SJCRH30 (cell line): ENCODE measurements at regions not wholly inside any gene's neighbourhood (a gene's known extent, or its start where the extent isn't known, plus 50 kb on each side); places are given as distances from the start of the nearest gene placed in this dataset.
"Not testable (repeated sequence)": the region's sequence is repeated elsewhere in the genome, so short reads cannot be mapped to it uniquely, and the experiment has no call there.

Source experiments
- DNase-seq, 2 experiments: peaks; one replicate each; pipeline ENCODE4 v3.0.0-alpha.2; 2015 to 2020
- H3K27ac ChIP-seq: fragments of 250-450 bp; sonication (Bioruptor Pico); 2 replicates; pipeline ENCODE4 v1.5.1; 2020; ENCODE audit warnings: mild to moderate bottlenecking, moderate library complexity
- H3K27me3 ChIP-seq: fragments of 250-450 bp; sonication (Bioruptor Pico); 2 replicates; pipeline ENCODE4 v1.5.1; 2020; ENCODE audit warnings: mild to moderate bottlenecking, moderate library complexity
- H3K36me3 ChIP-seq: fragments of 250-450 bp; sonication (Bioruptor Pico); 2 replicates; pipeline ENCODE4 v1.5.1; 2020; ENCODE audit warnings: mild to moderate bottlenecking, moderate library complexity
- H3K4me1 ChIP-seq: fragments of 250-450 bp; sonication (Bioruptor Pico); 2 replicates; pipeline ENCODE4 v1.5.1; 2020; ENCODE audit warnings: mild to moderate bottlenecking, moderate library complexity
- H3K4me3 ChIP-seq: fragments of 250-450 bp; sonication (Bioruptor Pico); 2 replicates; pipeline ENCODE4 v1.5.1; 2020; ENCODE audit warnings: mild to moderate bottlenecking, moderate library complexity
- H3K9me3 ChIP-seq: fragments of 250-450 bp; sonication (Bioruptor Pico); replicated peaks from 2 replicates; pipeline ENCODE4 v1.5.1; 2020; ENCODE audit warnings: mild to moderate bottlenecking, moderate library complexity

GRCh38 chrX:46165411-46165810 lies 379.8 kb downstream of the ZNF674 start:
- Histone ChIP-seq H3K4me3 (no peak overlapping the region), H3K27ac (no peak overlapping the region), H3K9me3 (no peaks in the 10 kb centered on the region), H3K27me3 (no peaks in the 10 kb centered on the region), H3K36me3 (no peaks in the 10 kb centered on the region), H3K4me1 (no peaks in the 10 kb centered on the region)
- DNase-seq: no peak

DNA sequence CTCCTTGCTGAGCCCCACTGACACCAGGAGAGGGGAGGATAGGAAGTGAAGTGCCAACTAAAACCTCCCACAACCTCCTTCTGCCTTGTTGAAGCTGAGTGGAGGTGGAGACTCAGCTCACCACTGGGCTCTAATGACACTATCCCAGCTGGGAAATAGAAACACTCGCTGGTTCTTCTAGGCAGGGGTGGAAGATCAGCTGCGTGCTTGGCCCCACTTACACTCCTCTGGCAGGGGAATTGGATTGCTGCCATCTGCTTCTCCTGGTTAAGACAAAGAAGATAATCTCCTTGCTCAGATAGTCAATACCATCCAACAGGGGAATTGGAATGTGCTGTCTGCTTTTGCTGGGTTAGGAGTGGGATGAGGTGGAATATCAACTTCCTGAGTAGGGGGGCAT lies 392.5 kb downstream of the ZNF674 start:
- H3K4me1 ChIP-seq: no peaks in the 10 kb centered on the region
- no peak overlapping the region for H3K27ac ChIP-seq
- no peaks in the 10 kb centered on the region for H3K9me3 ChIP-seq
- H3K27me3 ChIP-seq: no peaks in the 10 kb centered on the region
- DNase-seq: no peak
- no peak overlapping the region for H3K4me3 ChIP-seq
- H3K36me3 ChIP-seq: no peaks in the 10 kb centered on the region

DNA sequence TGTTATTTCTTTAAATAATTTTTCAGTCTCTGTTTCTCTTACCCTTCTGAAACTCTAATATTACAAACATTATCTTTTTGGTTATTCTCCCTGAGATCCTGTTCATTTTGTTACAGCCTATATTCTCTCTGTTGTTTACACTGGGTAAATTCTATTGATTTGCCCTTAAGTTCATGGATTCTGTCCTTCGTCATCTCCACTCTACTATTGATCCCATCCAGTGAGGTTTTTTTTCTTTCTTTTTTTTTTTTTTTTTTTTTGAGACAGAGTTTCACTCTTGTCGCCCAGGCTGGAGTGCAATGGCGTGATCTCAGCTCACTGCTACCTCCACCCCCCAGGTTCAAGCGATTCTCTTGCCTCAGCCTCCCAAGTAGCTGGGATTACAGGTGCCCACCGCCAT lies 393.9 kb downstream of the ZNF674 start:
- H3K27me3 ChIP-seq, H3K9me3 ChIP-seq, H3K36me3 ChIP-seq, H3K27ac ChIP-seq, DNase-seq, H3K4me3 ChIP-seq, H3K4me1 ChIP-seq: not testable (repeated sequence)

DNA sequence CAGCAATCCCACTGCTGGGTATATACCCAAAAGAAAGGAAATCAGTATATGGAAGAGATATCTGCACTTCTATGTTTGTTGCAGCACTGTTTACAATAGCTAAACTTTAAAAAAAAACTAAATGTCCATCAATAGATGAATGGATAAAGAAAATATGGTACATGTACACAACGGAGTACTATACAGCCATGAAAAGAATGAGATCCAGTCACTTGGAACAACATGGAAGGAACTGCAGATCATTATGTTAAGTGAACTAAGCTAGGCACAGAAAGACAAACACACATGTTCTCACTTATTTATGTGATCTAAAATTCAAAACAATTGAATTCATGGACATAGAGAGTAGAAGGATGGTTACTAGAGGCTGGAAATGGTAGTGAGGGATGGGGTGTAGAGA lies 400.7 kb downstream of the ZNF674 start:
- Histone ChIP-seq H3K4me1 (no peaks in the 10 kb centered on the region), H3K27ac (no peak overlapping the region), H3K27me3 (no peaks in the 10 kb centered on the region), H3K4me3 (no peak overlapping the region), H3K9me3 (no peaks in the 10 kb centered on the region), H3K36me3 (no peaks in the 10 kb centered on the region)
- no peak for DNase-seq

GRCh38 chrX:46140272-46140671 lies 404.9 kb downstream of the ZNF674 start:
- Histone ChIP-seq H3K27ac (no peak overlapping the region), H3K9me3 (no peaks in the 10 kb centered on the region), H3K4me1 (no peaks in the 10 kb centered on the region), H3K36me3 (no peaks in the 10 kb centered on the region), H3K27me3 (no peaks in the 10 kb centered on the region), H3K4me3 (no peak overlapping the region)
- DNase-seq: no peak

- no peak overlapping the region for H3K4me3 ChIP-seq
- no peaks in the 10 kb centered on the region for H3K36me3 ChIP-seq
These were observed 415.0 kb downstream of the ZNF674 start for GRCh38 chrX:46130247-46130646.

GRCh38 chrX:46125111-46125510 lies 420.1 kb downstream of the ZNF674 start:
- Histone ChIP-seq H3K27ac (no peak overlapping the region), H3K4me1 (no peaks in the 10 kb centered on the region), H3K27me3 (no peaks in the 10 kb centered on the region), H3K9me3 (no peaks in the 10 kb centered on the region), H3K36me3 (no peaks in the 10 kb centered on the region), H3K4me3 (no peak overlapping the region)
- DNase-seq: no peak

More at GRCh38 chrX:46130247-46130646, 415.0 kb downstream of the ZNF674 start:
- H3K4me1 ChIP-seq: no peaks in the 10 kb centered on the region
- no peak overlapping the region for H3K27ac ChIP-seq
- no peaks in the 10 kb centered on the region for H3K9me3 ChIP-seq
- H3K27me3 ChIP-seq: no peaks in the 10 kb centered on the region
- no peak for DNase-seq

- Histone ChIP-seq H3K4me3 (no peak overlapping the region), H3K27ac (no peak overlapping the region), H3K9me3 (no peaks in the 10 kb centered on the region), H3K36me3 (no peaks in the 10 kb centered on the region), H3K4me1 (no peaks in the 10 kb centered on the region), H3K27me3 (no peaks in the 10 kb centered on the region)
- no peak for DNase-seq
These were observed 428.0 kb downstream of the ZNF674 start for GRCh38 chrX:46117234-46117633.

GRCh38 chrX:46087310-46087709 lies 457.9 kb downstream of the ZNF674 start:
- DNase-seq, H3K9me3 ChIP-seq, H3K36me3 ChIP-seq, H3K27me3 ChIP-seq, H3K4me3 ChIP-seq, H3K4me1 ChIP-seq, H3K27ac ChIP-seq: not testable (repeated sequence)

DNA sequence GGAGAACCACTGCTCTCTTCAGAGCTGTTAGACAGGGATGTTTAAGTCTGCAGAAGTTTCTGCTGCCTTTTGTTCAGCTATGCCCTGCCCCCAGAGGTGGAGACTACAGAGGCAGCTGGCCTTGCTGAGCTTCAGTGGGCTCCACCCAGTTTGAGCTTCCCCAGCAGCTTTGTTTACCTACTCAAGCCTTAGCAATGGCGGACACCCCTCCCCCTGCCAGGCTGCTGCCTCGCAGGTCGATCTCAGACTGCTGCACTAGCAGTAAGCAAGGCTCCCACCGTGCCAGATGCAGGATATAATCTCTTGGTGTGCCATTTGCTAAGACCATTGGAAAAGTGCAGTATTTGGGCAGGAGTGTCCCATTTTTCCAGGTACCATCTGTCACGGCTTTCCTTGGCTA lies 465.1 kb downstream of the ZNF674 start:
- H3K27me3 ChIP-seq, H3K36me3 ChIP-seq, H3K4me3 ChIP-seq, H3K4me1 ChIP-seq, H3K9me3 ChIP-seq, H3K27ac ChIP-seq, DNase-seq: not testable (repeated sequence)

- DNase-seq: no peak
- H3K4me1 ChIP-seq: no peaks in the 10 kb centered on the region
These were observed 472.4 kb downstream of the ZNF674 start for GRCh38 chrX:46072791-46073190.

DNA sequence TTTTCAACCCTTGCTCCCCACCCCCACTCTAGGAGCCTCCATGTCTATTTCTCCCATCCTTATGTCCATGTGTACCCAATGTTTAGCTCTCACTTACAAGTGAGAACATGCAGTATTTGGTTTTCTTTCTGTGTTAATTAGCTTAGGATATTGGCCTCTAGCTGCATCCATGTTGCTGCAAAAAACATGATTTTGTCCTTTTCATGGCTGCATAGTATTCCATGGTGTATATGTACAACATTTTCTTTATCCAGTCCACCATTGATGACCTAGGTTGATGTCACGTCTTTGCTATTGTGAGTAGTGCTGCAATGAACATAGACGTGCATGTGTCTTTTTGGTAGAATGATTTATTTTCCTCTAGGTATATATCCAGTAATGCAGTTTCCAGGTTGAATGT lies 472.8 kb downstream of the ZNF674 start:
- no peak for DNase-seq
- Histone ChIP-seq H3K9me3 (no peaks in the 10 kb centered on the region), H3K4me1 (no peaks in the 10 kb centered on the region)

More at GRCh38 chrX:46072791-46073190, 472.4 kb downstream of the ZNF674 start:
- H3K36me3 ChIP-seq: no peaks in the 10 kb centered on the region
- no peaks in the 10 kb centered on the region for H3K27me3 ChIP-seq
- H3K4me3 ChIP-seq: no peak overlapping the region
- H3K27ac ChIP-seq: no peak overlapping the region
- no peaks in the 10 kb centered on the region for H3K9me3 ChIP-seq

GRCh38 chrX:46070421-46070820 lies 474.8 kb downstream of the ZNF674 start:
- no peak overlapping the region for H3K4me3 ChIP-seq
- DNase-seq: no peak
- H3K27me3 ChIP-seq: no peaks in the 10 kb centered on the region

More for the DNA sequence above, 472.8 kb downstream of the ZNF674 start:
- Histone ChIP-seq H3K36me3 (no peaks in the 10 kb centered on the region), H3K27ac (no peak overlapping the region), H3K27me3 (no peaks in the 10 kb centered on the region), H3K4me3 (no peak overlapping the region)

GRCh38 chrX:46059316-46059715 lies 485.9 kb downstream of the ZNF674 start:
- Histone ChIP-seq H3K27me3 (no peaks in the 10 kb centered on the region), H3K4me3 (no peak overlapping the region), H3K27ac (no peak overlapping the region), H3K9me3 (no peaks in the 10 kb centered on the region), H3K36me3 (no peaks in the 10 kb centered on the region), H3K4me1 (no peaks in the 10 kb centered on the region)
- DNase-seq: no peak

More at GRCh38 chrX:46070421-46070820, 474.8 kb downstream of the ZNF674 start:
- no peaks in the 10 kb centered on the region for H3K9me3 ChIP-seq
- H3K27ac ChIP-seq: no peak overlapping the region
- H3K4me1 ChIP-seq: no peaks in the 10 kb centered on the region
- no peaks in the 10 kb centered on the region for H3K36me3 ChIP-seq

DNA sequence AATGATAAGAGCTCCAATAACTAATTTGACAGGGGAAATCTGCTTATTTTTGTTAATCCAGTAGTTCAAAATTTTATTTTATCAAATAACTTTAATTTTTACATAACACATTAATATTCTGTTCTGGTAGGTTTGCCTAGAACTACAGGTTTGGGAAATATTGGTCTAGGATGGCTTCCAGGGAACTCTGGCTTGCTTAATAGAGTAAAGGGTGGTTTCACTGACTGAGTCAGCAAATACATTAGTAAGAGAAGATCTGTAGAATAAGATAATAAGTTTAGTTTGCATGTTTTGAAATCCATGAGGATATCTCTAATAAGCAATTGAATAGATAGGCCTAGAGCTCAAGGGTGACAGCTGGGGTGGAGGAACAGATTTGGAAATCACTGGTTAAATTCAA lies 500.7 kb downstream of the ZNF674 start:
- no peaks in the 10 kb centered on the region for H3K27me3 ChIP-seq

DNA sequence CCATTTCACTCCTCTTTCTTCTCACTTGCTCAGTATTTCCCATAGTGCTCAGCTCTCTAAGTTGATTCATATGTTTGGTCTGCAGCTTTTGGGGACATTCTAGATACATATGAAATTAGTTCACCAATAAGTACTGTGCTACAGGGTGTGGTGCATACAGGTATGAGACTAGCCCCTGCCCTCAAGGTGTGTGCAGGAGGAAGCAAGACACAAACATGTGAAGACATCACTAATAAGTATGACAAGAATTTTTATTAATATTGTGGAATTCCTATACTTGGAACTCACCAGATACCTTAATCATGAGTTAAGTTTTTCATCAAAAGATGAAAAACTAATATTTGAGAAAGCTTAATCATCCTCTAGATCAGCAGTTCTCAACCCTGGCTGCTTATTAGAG lies 505.2 kb downstream of the ZNF674 start:
- Histone ChIP-seq H3K4me1 (no peaks in the 10 kb centered on the region), H3K27ac (no peak overlapping the region), H3K27me3 (no peaks in the 10 kb centered on the region), H3K9me3 (no peaks in the 10 kb centered on the region), H3K4me3 (no peak overlapping the region), H3K36me3 (no peaks in the 10 kb centered on the region)
- DNase-seq: no peak

More for the DNA sequence above, 500.7 kb downstream of the ZNF674 start:
- Histone ChIP-seq H3K36me3 (no peaks in the 10 kb centered on the region), H3K9me3 (no peaks in the 10 kb centered on the region), H3K27ac (no peak overlapping the region), H3K4me3 (no peak overlapping the region), H3K4me1 (no peaks in the 10 kb centered on the region)
- no peak for DNase-seq

DNA sequence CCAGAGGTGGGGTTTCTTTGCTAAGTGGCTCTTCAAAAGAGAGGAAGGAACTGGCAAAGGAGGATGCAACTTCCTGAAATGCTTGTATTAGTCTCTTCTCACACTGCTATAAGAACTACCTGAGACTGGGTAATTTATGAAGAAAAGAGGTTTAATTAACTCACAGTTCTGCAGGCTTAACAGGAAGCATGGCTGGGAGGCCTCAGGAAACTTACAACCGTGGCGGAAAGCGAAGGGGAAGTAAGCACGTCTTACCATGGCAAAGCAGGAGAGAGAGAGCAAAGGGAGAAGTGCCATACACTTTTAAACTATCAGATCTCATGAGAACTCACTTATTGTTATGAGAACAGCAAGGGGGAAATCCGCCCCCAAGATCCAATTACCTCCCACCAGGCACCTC lies 505.7 kb downstream of the ZNF674 start:
- DNase-seq: no peak
- Histone ChIP-seq H3K36me3 (no peaks in the 10 kb centered on the region), H3K27me3 (no peaks in the 10 kb centered on the region), H3K27ac (no peak overlapping the region), H3K9me3 (no peaks in the 10 kb centered on the region), H3K4me1 (no peaks in the 10 kb centered on the region), H3K4me3 (no peak overlapping the region)
